ENCODE measurements at regions not wholly inside any gene's neighbourhood (a gene's known extent, or its start where the extent isn't known, plus 50 kb on each side); places are given as distances from the start of the nearest gene placed in this dataset.

DNA sequence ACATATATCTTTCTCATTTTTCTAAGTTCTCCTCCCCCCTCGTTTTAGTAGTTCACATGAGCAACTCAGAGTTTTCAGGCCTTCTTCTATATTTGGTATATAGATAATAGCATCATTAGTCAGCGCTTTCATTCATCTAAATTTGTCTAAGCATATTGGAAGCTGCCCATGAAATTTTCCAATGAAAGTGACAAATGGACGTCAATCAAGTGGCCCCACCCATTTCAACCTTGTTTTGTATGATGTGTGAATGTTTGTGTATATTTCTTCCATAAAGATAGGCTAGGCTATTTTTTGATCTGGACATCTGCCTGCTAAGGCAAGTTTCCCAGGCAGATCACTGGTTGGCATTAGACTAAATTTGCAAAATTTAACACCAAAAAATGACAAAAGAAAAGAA lies 104.0 kb upstream of the SSBP2 start:
- Histone ChIP-seq H3K4me3 (peak overlapping the region; percentile 10), H3K27me3 (replicated peaks; ENCODE audit: insufficient read depth) (no peaks in the 10 kb centered on the region), H3K36me3 (no peaks in the 10 kb centered on the region), H3K9me3 (no peaks in the 10 kb centered on the region), H3K4me1 (ENCODE audit: control insufficient read depth in 1 of 2, low read depth in 2 of 2) (peaks cover 34 to 76% of the 10 kb centered on the region in 2 donors), H3K27ac (peak overlapping the region; percentile 84 to 94)
- no peak for ATAC-seq (ENCODE audit: insufficient number of reproducible peaks, low FRiP score, low read depth)
- TF ChIP-seq, protein P1, sequence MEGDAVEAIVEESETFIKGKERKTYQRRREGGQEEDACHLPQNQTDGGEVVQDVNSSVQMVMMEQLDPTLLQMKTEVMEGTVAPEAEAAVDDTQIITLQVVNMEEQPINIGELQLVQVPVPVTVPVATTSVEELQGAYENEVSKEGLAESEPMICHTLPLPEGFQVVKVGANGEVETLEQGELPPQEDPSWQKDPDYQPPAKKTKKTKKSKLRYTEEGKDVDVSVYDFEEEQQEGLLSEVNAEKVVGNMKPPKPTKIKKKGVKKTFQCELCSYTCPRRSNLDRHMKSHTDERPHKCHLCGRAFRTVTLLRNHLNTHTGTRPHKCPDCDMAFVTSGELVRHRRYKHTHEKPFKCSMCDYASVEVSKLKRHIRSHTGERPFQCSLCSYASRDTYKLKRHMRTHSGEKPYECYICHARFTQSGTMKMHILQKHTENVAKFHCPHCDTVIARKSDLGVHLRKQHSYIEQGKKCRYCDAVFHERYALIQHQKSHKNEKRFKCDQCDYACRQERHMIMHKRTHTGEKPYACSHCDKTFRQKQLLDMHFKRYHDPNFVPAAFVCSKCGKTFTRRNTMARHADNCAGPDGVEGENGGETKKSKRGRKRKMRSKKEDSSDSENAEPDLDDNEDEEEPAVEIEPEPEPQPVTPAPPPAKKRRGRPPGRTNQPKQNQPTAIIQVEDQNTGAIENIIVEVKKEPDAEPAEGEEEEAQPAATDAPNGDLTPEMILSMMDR (IDR thresholded peaks at IDR 0.05): no peak
- DNase-seq (ENCODE audit: low spot score): no peak

DNA sequence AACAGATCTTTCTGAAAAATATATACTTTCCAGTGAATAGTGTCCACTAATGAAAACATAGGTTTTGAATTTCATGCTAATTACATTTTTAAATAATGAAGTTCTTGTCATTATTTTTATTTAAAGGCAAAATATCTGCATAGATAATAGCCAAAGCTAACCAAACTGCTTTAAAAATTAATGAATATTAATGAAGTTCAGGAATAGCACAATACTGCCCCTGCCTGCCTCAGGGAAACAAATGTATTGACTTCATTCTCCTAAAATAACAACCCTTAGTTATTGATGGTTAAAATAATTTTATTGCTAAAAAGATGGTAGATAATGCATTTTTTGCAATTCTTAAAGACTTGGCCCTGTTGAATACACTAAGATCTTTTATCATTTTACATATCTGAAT lies 103.6 kb upstream of the SSBP2 start:
- peak overlapping the region; percentile 84 to 94 for H3K27ac ChIP-seq
- H3K36me3 ChIP-seq: no peaks in the 10 kb centered on the region
- TF ChIP-seq, protein P1 (IDR thresholded peaks at IDR 0.05): no peak
- H3K9me3 ChIP-seq: no peaks in the 10 kb centered on the region
- peaks cover 36 to 80% of the 10 kb centered on the region in 2 donors for H3K4me1 ChIP-seq (ENCODE audit: control insufficient read depth in 1 of 2, low read depth in 2 of 2)
- DNase-seq (ENCODE audit: low spot score) (no peak), ATAC-seq (ENCODE audit: insufficient number of reproducible peaks, low FRiP score, low read depth) (no peak)
- H3K27me3 ChIP-seq (replicated peaks; ENCODE audit: insufficient read depth): no peaks in the 10 kb centered on the region
- H3K4me3 ChIP-seq: no peak overlapping the region

DNA sequence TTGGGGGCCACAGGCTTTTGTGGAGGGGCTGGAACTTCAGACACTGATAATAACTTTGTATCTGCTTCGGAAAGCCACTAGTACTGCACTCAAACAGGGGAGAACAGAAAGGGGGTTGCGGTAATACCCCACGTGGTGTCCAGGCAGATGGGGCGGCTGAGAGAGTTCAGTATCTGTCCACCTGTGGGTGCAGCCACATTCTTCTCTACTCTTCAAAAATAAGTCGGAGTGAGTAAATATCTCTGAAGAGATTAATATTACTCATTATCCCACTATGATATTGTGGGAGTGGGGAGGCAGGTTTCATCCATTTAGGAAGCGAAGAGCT lies 102.1 kb upstream of the SSBP2 start:
- Histone ChIP-seq H3K27me3 (replicated peaks; ENCODE audit: insufficient read depth) (no peaks in the 10 kb centered on the region), H3K4me1 (ENCODE audit: control insufficient read depth in 1 of 2, low read depth in 2 of 2) (peaks cover 36 to 83% of the 10 kb centered on the region in 2 donors), H3K9me3 (no peaks in the 10 kb centered on the region), H3K36me3 (no peaks in the 10 kb centered on the region), H3K4me3 (peak overlapping the region; percentile 72), H3K27ac (peak overlapping the region; percentile 68 to 84)
- no peak for DNase-seq (ENCODE audit: low spot score)
- TF ChIP-seq, protein P1 (IDR thresholded peaks at IDR 0.05): no peak
- ATAC-seq (ENCODE audit: insufficient number of reproducible peaks, low FRiP score, low read depth): no peak

- Histone ChIP-seq H3K4me1 (ENCODE audit: control insufficient read depth in 1 of 2, low read depth in 2 of 2) (peaks cover 31 to 78% of the 10 kb centered on the region in 2 donors), H3K9me3 (no peaks in the 10 kb centered on the region), H3K4me3 (peak overlapping the region; percentile 72), H3K27me3 (replicated peaks; ENCODE audit: insufficient read depth) (no peaks in the 10 kb centered on the region), H3K27ac (peak overlapping the region; percentile 68 to 84), H3K36me3 (no peaks in the 10 kb centered on the region)
- DNase-seq (ENCODE audit: low spot score) (no peak), ATAC-seq (ENCODE audit: insufficient number of reproducible peaks, low FRiP score, low read depth) (no peak)
- TF ChIP-seq, protein P1 (IDR thresholded peaks at IDR 0.05): no peak
These were observed 101.6 kb upstream of the SSBP2 start for GRCh38 chr5:81852291-81853029.

GRCh38 chr5:81851481-81852178 lies 100.7 kb upstream of the SSBP2 start:
- Histone ChIP-seq H3K36me3 (no peaks in the 10 kb centered on the region), H3K4me1 (ENCODE audit: control insufficient read depth in 1 of 2, low read depth in 2 of 2) (peaks cover 27 to 70% of the 10 kb centered on the region in 2 donors), H3K27me3 (replicated peaks; ENCODE audit: insufficient read depth) (no peaks in the 10 kb centered on the region), H3K27ac (peak overlapping the region; percentile 84 to 87), H3K9me3 (no peaks in the 10 kb centered on the region), H3K4me3 (peak overlapping the region; percentile 72)
- ATAC-seq (ENCODE audit: insufficient number of reproducible peaks, low FRiP score, low read depth) (peak; percentile 94), DNase-seq (ENCODE audit: low spot score) (peak; percentile 84)
- TF ChIP-seq, protein P1 (IDR thresholded peaks at IDR 0.05): no peak
